Cerebellar cortex (tissue), 1 donor: ENCODE measurements at regions not wholly inside any gene's neighbourhood (a gene's known extent, or its start where the extent isn't known, plus 50 kb on each side); places are given as distances from the start of the nearest gene placed in this dataset.

Experiments used
- DNase-seq: peaks from one replicate; pipeline ENCODE4 v3.0.0-alpha.2; 2015; ENCODE audit warnings: low spot score

DNA sequence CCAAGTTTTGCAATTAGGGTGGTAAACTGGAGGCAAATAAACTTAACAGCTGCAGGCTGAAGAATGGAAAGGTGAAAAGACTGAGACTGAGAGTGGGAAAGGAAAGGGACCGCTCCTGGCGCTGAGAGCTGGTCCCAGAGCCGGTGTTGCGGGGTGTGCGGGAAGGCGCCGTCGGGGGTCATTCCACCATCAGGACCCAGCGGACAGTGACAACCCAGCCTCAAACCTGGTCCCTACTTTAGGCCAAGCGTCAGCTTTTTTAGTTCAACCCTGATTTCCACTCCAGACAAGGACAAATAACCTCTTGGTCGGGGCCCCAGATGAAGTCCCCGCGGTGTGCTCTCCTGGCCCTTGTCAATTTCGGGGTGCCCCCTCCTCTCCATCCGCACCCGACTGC lies 145.8 kb upstream of the ETS2 start:
- DNase-seq = no peak

- DNase-seq = no peak
Measured at GRCh38 chr21:38660333-38661196, 145.2 kb upstream of the ETS2 start.

DNA sequence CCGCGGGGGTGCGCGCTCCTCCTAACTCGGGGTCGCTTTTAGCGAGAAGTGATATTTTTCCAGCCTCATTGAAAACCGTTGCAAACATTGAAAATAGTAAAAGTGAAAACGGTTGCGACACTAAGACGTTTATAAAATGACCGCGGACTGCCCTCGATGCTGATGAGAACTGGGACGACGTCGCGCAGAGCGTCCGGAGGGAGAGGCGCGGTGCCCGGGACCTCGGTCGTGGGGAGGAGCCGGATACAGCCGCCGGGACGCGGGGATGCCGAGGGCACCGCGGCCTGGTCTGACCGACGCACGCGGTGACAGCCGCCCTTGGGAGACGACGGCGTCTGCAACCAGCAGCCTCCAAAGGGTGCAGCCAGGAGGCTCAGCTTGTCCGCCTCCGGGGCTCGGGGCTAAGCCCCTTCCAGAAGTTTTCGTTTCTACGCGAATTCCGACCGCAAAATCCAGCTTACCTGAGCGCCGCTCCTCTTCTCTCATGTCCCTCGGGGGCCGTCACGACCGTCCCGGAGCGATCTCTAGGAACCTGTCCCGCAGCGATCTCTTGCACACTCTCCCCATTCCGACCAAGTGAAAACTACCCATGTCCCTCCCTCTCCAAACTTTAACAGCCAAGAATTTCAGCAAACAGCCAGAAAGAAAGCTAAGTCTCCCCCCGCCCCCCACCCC lies 144.4 kb upstream of the ETS2 start:
- no peak for DNase-seq

GRCh38 chr21:38661889-38662568 lies 143.7 kb upstream of the ETS2 start:
- DNase-seq = no peak

DNA sequence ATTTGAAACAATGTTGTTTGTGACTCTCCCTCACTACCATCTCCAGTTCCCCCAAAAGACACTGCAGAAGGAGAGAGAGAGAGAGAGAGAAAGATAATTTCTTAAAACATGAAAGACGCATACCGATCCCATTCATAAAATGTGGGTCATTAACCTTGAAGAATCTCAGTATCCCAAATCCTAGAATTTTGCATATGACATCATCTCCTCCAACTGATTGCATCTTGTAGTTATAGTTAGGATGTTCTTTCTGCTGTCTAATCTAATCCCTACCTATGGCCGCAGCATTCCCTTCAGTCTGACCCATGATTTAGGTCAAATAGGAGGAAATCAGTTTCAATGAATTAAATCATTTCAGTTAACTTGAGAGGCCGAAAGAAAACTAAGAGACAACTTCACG lies 142.4 kb upstream of the ETS2 start:
- DNase-seq = no peak

DNA sequence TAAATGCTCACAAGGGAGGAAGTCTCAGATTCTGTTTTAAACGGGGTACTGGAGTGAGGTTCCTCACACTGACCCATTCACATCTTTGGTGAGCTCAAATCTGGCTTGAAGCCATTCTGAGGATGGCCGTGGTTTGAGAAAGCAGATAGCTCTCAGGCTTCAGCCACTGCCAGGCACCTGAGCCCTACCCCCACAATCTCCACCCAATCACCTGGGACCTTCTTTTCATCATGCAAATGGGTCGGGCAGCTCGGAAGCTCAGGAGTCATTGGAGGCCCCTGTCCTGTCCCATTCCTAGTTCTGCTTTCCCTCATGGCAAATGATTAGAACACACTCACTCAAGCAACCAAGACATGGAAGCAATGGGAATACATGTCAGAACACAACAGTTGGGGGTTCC lies 141.4 kb upstream of the ETS2 start:
- no peak for DNase-seq

DNA sequence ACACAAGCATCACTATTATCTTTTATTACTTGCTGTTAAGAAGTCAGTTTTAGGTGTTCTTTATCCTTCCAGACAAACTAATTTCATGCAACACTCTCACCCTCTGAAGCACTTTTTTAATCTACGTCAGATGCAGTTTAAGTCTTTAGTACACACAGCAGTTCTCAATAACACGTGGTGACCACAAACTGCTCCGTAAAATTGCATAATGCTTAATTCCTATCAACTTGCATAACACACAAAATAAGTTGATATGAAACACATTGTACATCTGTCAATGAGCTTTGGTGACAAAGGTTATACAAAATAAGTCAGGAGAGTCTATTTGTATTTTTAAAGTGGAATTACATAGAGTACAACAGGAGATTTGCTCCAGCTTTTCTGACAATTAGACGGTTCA lies 140.9 kb upstream of the ETS2 start:
- no peak for DNase-seq

DNA sequence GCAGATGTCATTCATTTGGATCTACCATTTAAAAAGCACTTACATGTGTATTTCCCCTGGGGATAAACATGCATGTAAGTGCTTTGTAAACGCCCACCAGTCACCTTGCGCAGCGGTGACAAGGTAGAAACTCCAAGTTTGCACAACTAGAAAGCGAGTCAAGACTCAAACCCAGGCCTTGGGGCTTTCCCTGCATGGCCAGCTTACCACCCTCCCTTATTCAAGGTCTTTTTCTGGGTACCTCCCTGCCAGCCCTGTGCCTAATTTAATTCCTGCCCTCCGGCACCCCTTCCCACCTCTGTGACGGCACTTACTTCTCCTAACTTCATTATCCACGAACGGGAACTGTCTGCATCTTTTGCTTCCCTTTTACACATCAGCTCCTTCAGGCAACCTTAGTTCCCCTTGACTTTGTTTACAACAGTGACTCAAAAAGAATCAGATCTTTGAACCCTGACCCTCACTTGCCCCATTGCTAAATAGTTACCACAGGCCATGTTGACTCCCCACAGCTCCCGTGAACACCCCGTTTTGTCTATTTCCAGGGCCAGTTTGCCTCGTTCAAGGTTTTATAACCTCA lies 138.3 kb upstream of the ETS2 start:
- DNase-seq = no peak

GRCh38 chr21:38668067-38668466 lies 137.7 kb upstream of the ETS2 start:
- DNase-seq = no peak

DNA sequence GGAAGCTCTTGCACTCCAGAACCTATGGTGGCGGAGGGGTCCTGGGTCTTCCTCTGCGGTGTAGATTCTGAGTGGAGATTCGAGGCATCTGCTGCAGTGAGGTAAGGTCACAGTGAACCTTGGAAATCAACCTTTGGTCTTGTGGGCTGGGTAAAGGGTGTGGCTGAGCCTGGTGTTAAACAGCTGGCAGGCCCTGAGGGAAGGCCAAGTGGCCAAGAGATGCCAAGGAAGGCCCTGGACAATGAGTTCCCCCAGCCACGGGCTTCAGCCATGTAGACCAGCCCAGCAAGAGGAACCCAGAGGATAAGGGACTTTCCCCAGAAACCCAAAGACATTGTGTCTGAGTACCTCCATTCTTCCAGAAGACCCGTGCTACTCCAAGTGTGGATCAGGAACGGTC lies 137.2 kb upstream of the ETS2 start:
- DNase-seq = no peak

- no peak for DNase-seq
Measured at GRCh38 chr21:38669186-38669585, 136.5 kb upstream of the ETS2 start.

GRCh38 chr21:38670861-38671260 lies 134.9 kb upstream of the ETS2 start:
- DNase-seq = no peak

DNA sequence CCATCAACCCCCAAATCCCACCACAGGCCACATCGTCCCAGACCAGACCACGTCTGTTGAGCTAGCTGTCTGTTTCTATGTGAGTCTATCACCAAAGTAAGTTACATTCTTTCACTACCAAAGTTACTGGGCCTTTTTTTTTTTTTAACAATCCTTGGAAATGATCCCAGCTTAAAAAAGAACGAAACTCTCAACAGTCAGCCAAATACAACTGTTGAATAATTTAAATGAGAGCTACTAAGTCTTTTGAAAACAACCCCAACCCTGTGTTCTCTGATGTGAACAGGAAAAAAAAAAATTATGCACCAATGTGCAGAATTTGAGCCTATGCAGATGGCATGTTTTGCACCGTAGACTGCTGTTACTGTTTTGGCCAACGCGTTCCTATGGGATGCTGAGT lies 134.0 kb upstream of the ETS2 start:
- no peak for DNase-seq

- no peak for DNase-seq
Measured at GRCh38 chr21:38675182-38675824, 130.4 kb upstream of the ETS2 start.

GRCh38 chr21:38678827-38679226 lies 126.9 kb upstream of the ETS2 start:
- no peak for DNase-seq

- no peak for DNase-seq
Measured at GRCh38 chr21:38679534-38679933, 126.2 kb upstream of the ETS2 start.

DNA sequence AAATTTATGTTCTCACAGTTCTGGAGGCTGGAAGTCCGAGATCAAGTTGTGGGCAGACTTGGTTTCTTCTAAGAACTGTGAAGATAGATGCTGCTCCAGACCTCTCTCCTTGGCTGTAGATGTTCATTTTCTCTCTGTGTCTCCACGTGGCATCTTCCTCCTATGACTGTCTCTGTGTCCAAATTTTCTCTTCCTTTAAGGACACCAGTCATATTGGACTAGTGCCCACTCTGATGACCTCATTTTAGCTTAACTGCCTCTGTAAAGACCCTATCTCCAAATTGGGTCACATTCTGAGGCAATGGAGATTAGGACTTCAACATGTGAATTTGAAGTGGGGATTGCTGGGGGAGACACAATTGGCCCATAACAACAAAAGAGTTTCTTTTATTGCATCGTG lies 125.3 kb upstream of the ETS2 start:
- no peak for DNase-seq

GRCh38 chr21:38683222-38683621 lies 122.5 kb upstream of the ETS2 start:
- no peak for DNase-seq

DNA sequence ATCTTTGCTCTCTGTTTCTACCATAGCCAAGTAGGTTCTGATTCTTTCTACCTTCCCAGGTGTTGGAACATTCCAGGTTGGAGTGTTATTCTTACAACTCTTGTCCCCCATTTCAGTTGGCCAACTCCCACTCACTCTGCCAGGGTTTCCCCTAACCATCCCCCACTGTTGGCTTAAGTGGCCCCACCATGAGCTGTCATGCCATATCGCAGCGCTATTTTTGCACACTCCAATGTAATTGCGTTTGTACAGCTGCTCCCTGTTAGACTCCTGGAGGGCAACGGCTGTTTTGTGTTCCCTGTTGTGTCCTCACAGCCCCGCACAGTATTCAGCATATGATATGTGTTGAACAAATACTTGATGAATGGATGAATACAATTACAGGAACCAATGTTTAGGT lies 117.7 kb upstream of the ETS2 start:
- no peak for DNase-seq

DNA sequence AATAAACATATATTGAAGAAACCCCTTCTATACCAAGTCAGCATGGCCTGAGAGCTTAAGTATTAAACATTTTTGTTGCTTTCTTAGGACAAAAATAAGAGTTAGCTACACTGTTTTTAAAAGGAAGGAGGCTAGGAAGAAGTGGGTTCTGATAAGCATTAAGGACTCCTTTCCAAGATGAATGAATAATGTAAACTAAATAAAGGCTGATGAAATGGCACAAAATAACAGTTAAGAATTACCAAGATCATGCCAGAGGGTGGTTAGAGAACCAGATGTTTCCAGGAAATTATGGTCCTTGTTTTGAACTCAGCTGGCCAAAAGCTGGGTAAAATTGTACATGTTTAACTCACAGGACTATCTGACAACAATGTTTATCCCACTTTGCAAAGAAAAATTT lies 114.1 kb upstream of the ETS2 start:
- DNase-seq = no peak

GRCh38 chr21:38696579-38696978 lies 109.2 kb upstream of the ETS2 start:
- no peak for DNase-seq

- DNase-seq = no peak
Measured at GRCh38 chr21:38699048-38699447, 106.7 kb upstream of the ETS2 start.
